ENCODE measurements at regions not wholly inside any gene's neighbourhood (a gene's known extent, or its start where the extent isn't known, plus 50 kb on each side); places are given as distances from the start of the nearest gene placed in this dataset.

- TF ChIP-seq, protein P1, sequence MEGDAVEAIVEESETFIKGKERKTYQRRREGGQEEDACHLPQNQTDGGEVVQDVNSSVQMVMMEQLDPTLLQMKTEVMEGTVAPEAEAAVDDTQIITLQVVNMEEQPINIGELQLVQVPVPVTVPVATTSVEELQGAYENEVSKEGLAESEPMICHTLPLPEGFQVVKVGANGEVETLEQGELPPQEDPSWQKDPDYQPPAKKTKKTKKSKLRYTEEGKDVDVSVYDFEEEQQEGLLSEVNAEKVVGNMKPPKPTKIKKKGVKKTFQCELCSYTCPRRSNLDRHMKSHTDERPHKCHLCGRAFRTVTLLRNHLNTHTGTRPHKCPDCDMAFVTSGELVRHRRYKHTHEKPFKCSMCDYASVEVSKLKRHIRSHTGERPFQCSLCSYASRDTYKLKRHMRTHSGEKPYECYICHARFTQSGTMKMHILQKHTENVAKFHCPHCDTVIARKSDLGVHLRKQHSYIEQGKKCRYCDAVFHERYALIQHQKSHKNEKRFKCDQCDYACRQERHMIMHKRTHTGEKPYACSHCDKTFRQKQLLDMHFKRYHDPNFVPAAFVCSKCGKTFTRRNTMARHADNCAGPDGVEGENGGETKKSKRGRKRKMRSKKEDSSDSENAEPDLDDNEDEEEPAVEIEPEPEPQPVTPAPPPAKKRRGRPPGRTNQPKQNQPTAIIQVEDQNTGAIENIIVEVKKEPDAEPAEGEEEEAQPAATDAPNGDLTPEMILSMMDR (conservative IDR thresholded peaks at IDR 0.05; ENCODE audit: low read depth, low read length) = no peak
- no peak for TF ChIP-seq EZH2 (IDR thresholded peaks at IDR 0.05; ENCODE audit: borderline replicate concordance, low read depth, low read length, poor library complexity, severe bottlenecking)
These were observed 541.7 kb upstream of the MDFIC2 start for GRCh38 chr3:70854108-70854507.
